HTR-8/SVneo (cell line): ENCODE measurements at regions not wholly inside any gene's neighbourhood (a gene's known extent, or its start where the extent isn't known, plus 50 kb on each side); places are given as distances from the start of the nearest gene placed in this dataset.

Experiments used
- DNase-seq: peaks from one replicate; pipeline ENCODE4 v3.0.0; 2011; ENCODE audit warnings: low spot score, mixed read lengths; ENCODE audit not compliant: insufficient read length
- FAIRE-seq: peaks from 2 replicates; lab custom pipeline; 2011; peaks lifted over from hg19 to GRCh38; lab: Jason Lieb, UNC

DNA sequence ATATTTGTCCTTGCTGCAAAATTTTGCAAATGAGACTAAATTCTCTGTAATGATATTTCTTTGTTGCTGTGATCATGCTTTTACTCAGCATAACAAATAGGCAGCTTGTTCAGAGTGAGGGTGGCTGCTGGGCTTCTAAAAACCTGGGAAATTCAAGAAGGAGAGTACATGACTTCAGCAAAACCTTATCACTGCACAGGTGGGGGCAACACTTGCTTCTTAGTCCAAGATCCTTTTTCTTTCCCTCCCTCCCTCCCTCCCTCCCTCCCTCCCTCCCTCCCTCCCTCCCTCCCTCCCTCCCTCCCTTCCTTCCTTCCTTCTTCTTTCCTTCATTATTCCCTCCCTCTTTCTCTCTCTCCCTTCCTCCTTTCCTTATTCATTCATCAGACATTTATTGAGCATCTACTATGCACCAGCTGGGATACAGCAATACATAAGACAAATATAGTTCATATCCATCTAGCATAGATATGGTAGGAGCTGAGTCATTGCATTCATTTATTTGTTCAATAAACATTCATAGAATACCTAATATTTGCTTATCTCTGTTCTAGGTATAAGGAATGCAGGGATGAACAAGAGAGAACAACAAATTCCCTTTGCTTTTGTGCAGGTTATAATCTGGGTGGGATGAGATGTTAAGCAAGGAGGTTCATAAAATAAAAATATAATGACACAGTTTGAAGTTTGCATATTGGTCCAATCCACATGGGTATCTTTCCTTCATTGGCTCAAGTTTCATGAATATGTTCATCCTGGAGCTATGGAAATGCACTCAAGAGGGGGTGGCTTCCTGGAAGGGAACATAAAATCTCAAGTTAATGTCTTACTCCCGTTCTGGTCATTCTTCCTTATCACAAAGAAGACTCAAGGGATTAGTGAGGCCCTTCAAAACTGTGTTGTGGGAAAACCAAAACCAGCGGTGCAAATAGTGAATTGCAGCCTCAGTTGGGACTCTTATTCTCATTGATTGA lies 210.7 kb downstream of the PDCD6IP start:
- no peak for FAIRE-seq

GRCh38 chr3:34011171-34012101 lies 213.0 kb downstream of the PDCD6IP start:
- no peak for DNase-seq
- no peak for FAIRE-seq

More for the DNA sequence above, 210.7 kb downstream of the PDCD6IP start:
- DNase-seq = no peak

DNA sequence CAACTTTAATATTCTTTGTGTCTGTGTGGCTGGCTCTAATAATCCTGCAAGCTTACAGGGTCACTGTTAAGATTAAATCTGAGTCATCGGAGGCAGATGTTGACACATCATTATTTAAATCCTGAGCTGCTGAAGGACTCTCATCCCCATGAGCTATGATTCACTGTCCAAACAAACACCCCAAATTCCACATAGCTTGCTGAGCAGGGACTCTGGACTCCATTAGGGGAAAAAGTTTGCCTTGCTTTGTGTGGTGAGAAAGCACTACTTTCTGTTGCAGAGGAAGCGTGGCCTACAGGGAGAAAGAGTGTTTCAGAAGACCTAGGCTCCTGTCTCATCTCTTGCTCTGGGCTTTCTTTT lies 213.7 kb downstream of the PDCD6IP start:
- peak; percentile 74 for FAIRE-seq
- DNase-seq = peak; percentile 92

- FAIRE-seq (no peak), DNase-seq (no peak)
These were observed 215.6 kb downstream of the PDCD6IP start for GRCh38 chr3:34013818-34014570.

GRCh38 chr3:34015204-34016142 lies 217.0 kb downstream of the PDCD6IP start:
- FAIRE-seq (peak; percentile 26), DNase-seq (no peak)

DNA sequence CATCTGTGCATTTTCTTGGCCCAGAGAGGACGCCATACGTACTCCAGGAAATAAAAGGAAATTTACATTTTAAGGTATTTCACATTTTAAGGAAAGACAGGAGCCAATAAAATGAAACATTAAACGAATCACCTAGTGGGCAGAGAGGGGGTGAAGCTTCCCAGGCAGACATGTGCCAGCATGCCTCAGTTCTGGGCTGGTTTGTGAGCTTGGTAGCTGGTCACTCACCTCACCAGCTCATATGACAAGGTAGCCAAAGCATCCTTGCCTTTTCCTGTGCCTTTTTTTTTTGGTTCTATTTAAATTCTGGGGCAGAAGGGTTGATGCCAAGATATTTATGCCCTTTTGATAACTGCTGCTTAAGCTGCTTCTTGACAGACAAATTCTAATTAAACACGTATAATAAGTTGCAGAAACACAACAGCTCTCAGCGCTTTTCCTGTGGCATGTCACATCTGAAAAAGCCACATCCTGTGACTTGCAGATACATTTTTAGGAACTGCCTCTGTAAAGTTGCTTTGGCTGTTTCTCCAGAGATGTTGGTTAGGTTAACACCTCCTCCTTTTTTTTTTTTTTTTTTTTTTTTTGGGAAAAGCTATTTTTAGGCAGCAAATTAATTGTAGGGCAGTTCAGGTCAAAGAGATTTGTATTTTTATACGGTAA lies 218.6 kb downstream of the PDCD6IP start:
- FAIRE-seq (no peak), DNase-seq (no peak)

DNA sequence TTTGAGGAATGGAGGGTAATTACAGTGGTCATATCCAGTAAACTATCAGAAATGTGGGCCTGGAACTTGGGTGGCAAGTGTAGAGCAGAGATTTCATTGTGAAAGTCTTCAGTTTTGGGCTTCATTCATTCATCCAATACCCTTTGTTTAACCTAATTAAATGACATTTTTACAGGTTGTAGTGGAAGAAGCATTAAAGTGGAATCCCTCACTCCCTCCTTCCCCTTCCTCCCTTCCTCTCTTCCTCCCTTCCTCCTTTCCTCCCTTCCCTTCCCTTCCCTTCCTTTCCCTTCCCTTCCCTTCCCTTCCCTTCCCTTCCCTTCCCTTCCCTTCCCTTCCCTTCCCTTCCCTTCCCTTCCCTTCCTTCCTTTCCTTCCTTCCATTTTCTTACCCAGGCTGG lies 219.3 kb downstream of the PDCD6IP start:
- no peak for DNase-seq
- no peak for FAIRE-seq

GRCh38 chr3:34019158-34019557 lies 220.7 kb downstream of the PDCD6IP start:
- FAIRE-seq = no peak
- DNase-seq = no peak

GRCh38 chr3:34020170-34020569 lies 221.7 kb downstream of the PDCD6IP start:
- DNase-seq = no peak
- FAIRE-seq = no peak

DNA sequence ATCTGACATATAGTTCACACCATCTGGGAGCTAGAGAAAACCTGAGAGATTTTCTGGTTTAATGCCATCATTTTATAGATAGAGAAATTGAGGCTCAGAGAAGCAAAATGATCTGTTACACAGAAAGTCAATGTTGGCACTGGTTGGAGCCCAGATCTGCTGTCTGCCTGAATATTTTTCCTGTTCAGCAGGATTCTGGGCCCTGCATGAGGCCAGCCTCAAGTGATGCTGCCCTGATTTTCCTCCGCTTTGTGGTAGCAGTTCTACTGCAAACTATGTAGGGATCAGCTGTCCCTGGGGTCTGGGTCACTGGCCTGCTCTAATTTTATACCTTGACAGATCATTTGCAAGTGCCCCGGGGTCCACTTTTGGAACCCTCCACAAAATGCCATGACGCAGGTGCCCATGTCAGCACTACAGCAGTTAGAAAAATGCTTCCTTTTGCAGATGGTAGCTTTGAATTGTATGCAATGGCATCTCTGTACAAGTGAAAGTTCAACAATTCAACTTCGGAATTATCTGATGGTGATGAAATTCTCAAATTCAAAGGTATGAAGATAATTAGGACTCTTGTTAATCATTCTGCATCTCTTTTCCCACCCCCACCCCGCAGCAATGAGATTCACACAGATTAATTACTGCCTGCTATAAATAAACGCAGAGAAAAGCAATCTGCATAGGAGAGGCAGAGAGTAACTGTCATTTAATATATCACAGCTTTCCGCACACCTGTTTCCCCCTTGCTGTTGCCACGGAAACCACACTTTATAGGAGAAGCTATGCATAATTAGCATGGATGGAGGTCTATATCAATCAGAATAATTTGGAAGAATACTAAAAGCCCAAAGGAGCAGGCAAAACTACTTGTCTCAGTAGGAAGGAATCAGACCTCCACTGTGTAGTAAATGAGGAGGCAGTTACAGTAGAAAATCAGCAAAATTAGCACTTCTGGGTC lies 222.6 kb downstream of the PDCD6IP start:
- DNase-seq (no peak), FAIRE-seq (no peak)

- no peak for FAIRE-seq
- DNase-seq = no peak
These were observed 223.7 kb downstream of the PDCD6IP start for GRCh38 chr3:34022147-34022546.

- no peak for DNase-seq
- no peak for FAIRE-seq
These were observed 226.2 kb downstream of the PDCD6IP start for GRCh38 chr3:34024447-34025240.

DNA sequence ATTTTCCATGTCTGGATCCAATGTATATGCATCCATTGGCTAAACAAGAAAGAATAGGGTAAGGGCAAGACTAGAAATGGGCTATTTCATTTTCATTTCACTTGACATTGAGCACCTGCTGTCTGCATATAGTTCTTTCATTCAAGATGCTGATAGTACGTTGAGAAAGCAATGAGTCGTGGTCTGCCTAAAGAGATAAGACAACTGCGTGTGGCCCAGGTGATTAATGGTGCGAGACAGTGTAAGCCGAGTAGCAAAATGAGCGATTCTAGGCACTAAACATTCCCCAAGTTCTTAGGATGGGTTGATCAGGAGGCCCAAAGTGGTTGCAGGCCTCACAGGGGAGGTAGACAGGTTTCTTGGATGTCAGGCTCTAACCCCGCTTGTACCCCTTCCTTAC lies 235.4 kb downstream of the PDCD6IP start:
- DNase-seq (no peak), FAIRE-seq (no peak)

DNA sequence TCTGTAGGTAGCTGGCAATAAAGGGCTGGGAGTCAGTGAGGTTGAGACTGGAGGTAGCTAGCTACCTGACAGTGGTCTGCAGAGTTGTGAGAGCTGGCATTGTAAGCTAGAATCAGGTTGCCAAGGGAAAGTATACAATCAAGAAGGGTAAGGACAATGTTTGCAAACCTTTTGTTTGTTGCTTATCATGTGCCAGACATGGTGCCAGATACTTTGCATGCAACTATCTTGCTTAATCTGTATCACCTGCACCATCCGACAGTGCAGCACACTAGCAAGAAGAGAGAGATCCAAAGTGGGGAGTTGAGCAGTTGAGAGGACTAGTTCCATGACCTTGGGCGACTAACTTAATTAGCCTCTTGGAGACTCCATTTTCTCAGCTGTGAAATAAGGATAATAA lies 236.4 kb downstream of the PDCD6IP start:
- FAIRE-seq (no peak), DNase-seq (no peak)

GRCh38 chr3:34035775-34036174 lies 237.3 kb downstream of the PDCD6IP start:
- DNase-seq = no peak
- no peak for FAIRE-seq

GRCh38 chr3:34037260-34037659 lies 238.8 kb downstream of the PDCD6IP start:
- DNase-seq (no peak), FAIRE-seq (no peak)

- DNase-seq = no peak
- FAIRE-seq = no peak
These were observed 239.7 kb downstream of the PDCD6IP start for GRCh38 chr3:34038131-34038530.
